CD4-positive, alpha-beta T cell treated with Interleukin-12 subunit alpha and Interleukin-12 subunit beta, for 1 hour (primary cell): ENCODE measurements at regions not wholly inside any gene's neighbourhood (a gene's known extent, or its start where the extent isn't known, plus 50 kb on each side); places are given as distances from the start of the nearest gene placed in this dataset.

Experiments used
- DNase-seq: peaks from one replicate; pipeline ENCODE4 v3.0.0-alpha.2; 2020

GRCh38 chr3:145518639-145519038 is 642.3 kb downstream of the PLOD2 start:
- no peak for DNase-seq

- DNase-seq = no peak
These were observed 641.5 kb downstream of the PLOD2 start for GRCh38 chr3:145519398-145520047.

GRCh38 chr3:145522179-145522578 is 638.8 kb downstream of the PLOD2 start:
- no peak for DNase-seq

GRCh38 chr3:145522893-145523651 is 637.9 kb downstream of the PLOD2 start:
- no peak for DNase-seq

- no peak for DNase-seq
These were observed 629.4 kb downstream of the PLOD2 start for GRCh38 chr3:145531548-145531947.

- no peak for DNase-seq
These were observed 627.3 kb downstream of the PLOD2 start for GRCh38 chr3:145533696-145534095.

- no peak for DNase-seq
These were observed 624.5 kb downstream of the PLOD2 start for GRCh38 chr3:145536461-145536860.

GRCh38 chr3:145550522-145550921 is 610.5 kb downstream of the PLOD2 start:
- no peak for DNase-seq

- DNase-seq = no peak
These were observed 603.6 kb downstream of the PLOD2 start for GRCh38 chr3:145557405-145557804.

GRCh38 chr3:145578471-145578870 is 582.5 kb downstream of the PLOD2 start:
- no peak for DNase-seq

GRCh38 chr3:145581694-145582093 is 579.3 kb downstream of the PLOD2 start:
- DNase-seq = no peak

GRCh38 chr3:145604851-145605250 is 556.1 kb downstream of the PLOD2 start:
- DNase-seq = no peak

- no peak for DNase-seq
These were observed 541.0 kb downstream of the PLOD2 start for GRCh38 chr3:145620002-145620401.

GRCh38 chr3:145620486-145620885 is 540.5 kb downstream of the PLOD2 start:
- DNase-seq = no peak

- DNase-seq = no peak
These were observed 537.6 kb downstream of the PLOD2 start for GRCh38 chr3:145623349-145623748.

- DNase-seq = no peak
These were observed 532.8 kb downstream of the PLOD2 start for GRCh38 chr3:145628211-145628610.

- no peak for DNase-seq
These were observed 523.9 kb downstream of the PLOD2 start for GRCh38 chr3:145637105-145637504.

GRCh38 chr3:145639003-145639606 is 521.9 kb downstream of the PLOD2 start:
- no peak for DNase-seq

- DNase-seq = no peak
These were observed 521.1 kb downstream of the PLOD2 start for GRCh38 chr3:145639875-145640274.

- DNase-seq = no peak
These were observed 512.6 kb downstream of the PLOD2 start for GRCh38 chr3:145648396-145648795.

GRCh38 chr3:145649368-145649887 is 511.6 kb downstream of the PLOD2 start:
- DNase-seq = no peak

- no peak for DNase-seq
These were observed 510.8 kb downstream of the PLOD2 start for GRCh38 chr3:145650170-145650569.

- no peak for DNase-seq
These were observed 489.9 kb downstream of the PLOD2 start for GRCh38 chr3:145671121-145671520.

- DNase-seq = no peak
These were observed 487.1 kb downstream of the PLOD2 start for GRCh38 chr3:145673838-145674237.
